SK-N-SH treated with all-trans-retinoic acid at 6 μM for 48 hours (cell line): ENCODE measurements at regions not wholly inside any gene's neighbourhood (a gene's known extent, or its start where the extent isn't known, plus 50 kb on each side); places are given as distances from the start of the nearest gene placed in this dataset.

Experiments
- BACH2 ChIP-seq: fragments of 250-450 bp; sonication (Bioruptor Pico); IDR thresholded peaks from 2 replicates; pipeline ENCODE4 v1.9.0; 2021; ENCODE audit warnings: mild to moderate bottlenecking, borderline replicate concordance
- CSDC2 ChIP-seq: fragments of 250-450 bp; sonication (Bioruptor Pico); IDR thresholded peaks from 2 replicates; pipeline ENCODE4 v1.5.0; 2020; ENCODE audit warnings: mild to moderate bottlenecking, moderate library complexity
- ESRRG ChIP-seq: fragments of 250-450 bp; sonication (Bioruptor Pico); IDR thresholded peaks from 2 replicates; pipeline ENCODE4 v1.6.1; 2021; ENCODE audit warnings: mild to moderate bottlenecking
- ISL1 ChIP-seq: fragments of 250-450 bp; sonication (Bioruptor Pico); IDR thresholded peaks from 2 replicates; pipeline ENCODE4 v2.1.2; 2022; ENCODE audit warnings: mild to moderate bottlenecking, moderate library complexity
- OSR1 ChIP-seq: fragments of 250-450 bp; sonication (Bioruptor Pico); IDR thresholded peaks from 2 replicates; pipeline ENCODE4 v1.8.0; 2022; ENCODE audit warnings: moderate library complexity, mild to moderate bottlenecking, inconsistent platforms
- PPARA ChIP-seq: fragments of 250-450 bp; sonication (Bioruptor Pico); IDR thresholded peaks from 2 replicates; pipeline ENCODE4 v1.5.0; 2020; ENCODE audit warnings: mild to moderate bottlenecking, borderline replicate concordance
- RARB ChIP-seq: fragments of 250-450 bp; sonication (Bioruptor Pico); IDR thresholded peaks from 2 replicates; pipeline ENCODE4 v1.8.0; 2021; ENCODE audit warnings: mild to moderate bottlenecking, moderate library complexity
- ZFP30 ChIP-seq: fragments of 450-650 bp; formaldehyde crosslinking; IDR thresholded peaks from 2 replicates; pipeline ENCODE4 v1.5.0; 2022; ENCODE audit warnings: mild to moderate bottlenecking, moderate library complexity
- ZNF565 ChIP-seq: fragments of 450-650 bp; formaldehyde crosslinking; conservative IDR thresholded peaks from 2 replicates; pipeline ENCODE4 v1.5.0; 2020; ENCODE audit warnings: low read depth, mild to moderate bottlenecking, moderate library complexity
- ZNF8 ChIP-seq: fragments of 450-650 bp; formaldehyde crosslinking; IDR thresholded peaks from 2 replicates; pipeline ENCODE4 v1.5.0; 2020; ENCODE audit warnings: mild to moderate bottlenecking, moderate library complexity
- TF ChIP-seq, protein P1 (sequence below): fragments of 250-450 bp; sonication (Bioruptor Pico); IDR thresholded peaks from 2 replicates; pipeline ENCODE4 v1.8.0; 2020; ENCODE audit warnings: mild to moderate bottlenecking, moderate library complexity, borderline replicate concordance
- TF ChIP-seq, protein P2 (sequence below): fragments of 250-450 bp; sonication (Bioruptor Pico); IDR thresholded peaks from 2 replicates; pipeline ENCODE4 v1.5.0; 2020; ENCODE audit warnings: mild to moderate bottlenecking, moderate library complexity
- TF ChIP-seq, protein P3 (sequence below): fragments of 250-450 bp; sonication (Bioruptor Pico); IDR thresholded peaks from 2 replicates; pipeline ENCODE4 v1.5.1; 2021; ENCODE audit warnings: mild to moderate bottlenecking, moderate library complexity
- TF ChIP-seq, protein P4 (sequence below): fragments of 250-450 bp; sonication (Bioruptor Pico); IDR thresholded peaks from 2 replicates; pipeline ENCODE4 v1.5.1; 2020; ENCODE audit warnings: low read depth, mild to moderate bottlenecking, moderate library complexity

DNA sequence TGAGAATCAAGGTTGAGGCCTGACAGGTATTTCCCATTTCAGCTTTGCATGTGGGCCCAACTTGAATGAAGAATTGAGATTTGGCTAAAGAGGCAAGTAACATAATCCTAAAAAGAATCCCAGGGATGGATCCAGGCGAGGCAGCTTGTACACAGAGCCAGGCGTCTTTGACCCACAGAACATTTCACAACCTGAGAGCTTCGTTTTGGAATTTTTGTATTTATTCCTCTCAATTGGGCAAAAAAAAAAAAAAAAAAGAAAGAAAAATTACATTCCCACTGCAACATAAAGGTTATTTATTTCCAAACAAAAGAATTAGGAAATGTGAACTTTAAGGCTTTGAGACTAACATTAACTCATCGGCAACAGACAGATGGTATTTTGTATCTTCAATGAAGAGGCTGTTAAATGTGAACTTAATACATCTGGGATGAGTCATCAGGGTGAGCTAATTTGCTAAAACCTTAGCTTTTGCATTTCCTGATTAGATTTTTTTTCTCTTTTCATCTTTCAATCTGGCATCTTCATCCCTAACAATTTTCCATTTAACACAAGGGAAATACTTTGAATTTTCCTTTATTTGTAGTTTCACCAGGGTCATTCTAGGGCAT, 478.5 kb upstream of the TNP1 start:
- TF ChIP-seq ZNF565 (CRISPR knock-in tag) (no peak), PPARA (CRISPR knock-in tag) (no peak), BACH2 (CRISPR knock-in tag) (no peak), ISL1 (CRISPR knock-in tag) (peak; percentile 45), RARB (CRISPR knock-in tag) (no peak), ESRRG (CRISPR knock-in tag) (no peak), ZFP30 (CRISPR knock-in tag) (no peak), OSR1 (CRISPR knock-in tag) (no peak), ZNF8 (no peak), CSDC2 (CRISPR knock-in tag) (no peak)
- TF ChIP-seq, protein P1, sequence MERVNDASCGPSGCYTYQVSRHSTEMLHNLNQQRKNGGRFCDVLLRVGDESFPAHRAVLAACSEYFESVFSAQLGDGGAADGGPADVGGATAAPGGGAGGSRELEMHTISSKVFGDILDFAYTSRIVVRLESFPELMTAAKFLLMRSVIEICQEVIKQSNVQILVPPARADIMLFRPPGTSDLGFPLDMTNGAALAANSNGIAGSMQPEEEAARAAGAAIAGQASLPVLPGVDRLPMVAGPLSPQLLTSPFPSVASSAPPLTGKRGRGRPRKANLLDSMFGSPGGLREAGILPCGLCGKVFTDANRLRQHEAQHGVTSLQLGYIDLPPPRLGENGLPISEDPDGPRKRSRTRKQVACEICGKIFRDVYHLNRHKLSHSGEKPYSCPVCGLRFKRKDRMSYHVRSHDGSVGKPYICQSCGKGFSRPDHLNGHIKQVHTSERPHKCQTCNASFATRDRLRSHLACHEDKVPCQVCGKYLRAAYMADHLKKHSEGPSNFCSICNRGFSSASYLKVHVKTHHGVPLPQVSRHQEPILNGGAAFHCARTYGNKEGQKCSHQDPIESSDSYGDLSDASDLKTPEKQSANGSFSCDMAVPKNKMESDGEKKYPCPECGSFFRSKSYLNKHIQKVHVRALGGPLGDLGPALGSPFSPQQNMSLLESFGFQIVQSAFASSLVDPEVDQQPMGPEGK: no peak
- TF ChIP-seq, protein P2, sequence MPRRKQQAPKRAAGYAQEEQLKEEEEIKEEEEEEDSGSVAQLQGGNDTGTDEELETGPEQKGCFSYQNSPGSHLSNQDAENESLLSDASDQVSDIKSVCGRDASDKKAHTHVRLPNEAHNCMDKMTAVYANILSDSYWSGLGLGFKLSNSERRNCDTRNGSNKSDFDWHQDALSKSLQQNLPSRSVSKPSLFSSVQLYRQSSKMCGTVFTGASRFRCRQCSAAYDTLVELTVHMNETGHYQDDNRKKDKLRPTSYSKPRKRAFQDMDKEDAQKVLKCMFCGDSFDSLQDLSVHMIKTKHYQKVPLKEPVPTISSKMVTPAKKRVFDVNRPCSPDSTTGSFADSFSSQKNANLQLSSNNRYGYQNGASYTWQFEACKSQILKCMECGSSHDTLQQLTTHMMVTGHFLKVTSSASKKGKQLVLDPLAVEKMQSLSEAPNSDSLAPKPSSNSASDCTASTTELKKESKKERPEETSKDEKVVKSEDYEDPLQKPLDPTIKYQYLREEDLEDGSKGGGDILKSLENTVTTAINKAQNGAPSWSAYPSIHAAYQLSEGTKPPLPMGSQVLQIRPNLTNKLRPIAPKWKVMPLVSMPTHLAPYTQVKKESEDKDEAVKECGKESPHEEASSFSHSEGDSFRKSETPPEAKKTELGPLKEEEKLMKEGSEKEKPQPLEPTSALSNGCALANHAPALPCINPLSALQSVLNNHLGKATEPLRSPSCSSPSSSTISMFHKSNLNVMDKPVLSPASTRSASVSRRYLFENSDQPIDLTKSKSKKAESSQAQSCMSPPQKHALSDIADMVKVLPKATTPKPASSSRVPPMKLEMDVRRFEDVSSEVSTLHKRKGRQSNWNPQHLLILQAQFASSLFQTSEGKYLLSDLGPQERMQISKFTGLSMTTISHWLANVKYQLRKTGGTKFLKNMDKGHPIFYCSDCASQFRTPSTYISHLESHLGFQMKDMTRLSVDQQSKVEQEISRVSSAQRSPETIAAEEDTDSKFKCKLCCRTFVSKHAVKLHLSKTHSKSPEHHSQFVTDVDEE (CRISPR knock-in tag): no peak
- TF ChIP-seq, protein P3, sequence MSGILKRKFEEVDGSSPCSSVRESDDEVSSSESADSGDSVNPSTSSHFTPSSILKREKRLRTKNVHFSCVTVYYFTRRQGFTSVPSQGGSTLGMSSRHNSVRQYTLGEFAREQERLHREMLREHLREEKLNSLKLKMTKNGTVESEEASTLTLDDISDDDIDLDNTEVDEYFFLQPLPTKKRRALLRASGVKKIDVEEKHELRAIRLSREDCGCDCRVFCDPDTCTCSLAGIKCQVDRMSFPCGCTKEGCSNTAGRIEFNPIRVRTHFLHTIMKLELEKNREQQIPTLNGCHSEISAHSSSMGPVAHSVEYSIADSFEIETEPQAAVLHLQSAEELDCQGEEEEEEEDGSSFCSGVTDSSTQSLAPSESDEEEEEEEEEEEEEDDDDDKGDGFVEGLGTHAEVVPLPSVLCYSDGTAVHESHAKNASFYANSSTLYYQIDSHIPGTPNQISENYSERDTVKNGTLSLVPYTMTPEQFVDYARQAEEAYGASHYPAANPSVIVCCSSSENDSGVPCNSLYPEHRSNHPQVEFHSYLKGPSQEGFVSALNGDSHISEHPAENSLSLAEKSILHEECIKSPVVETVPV (CRISPR knock-in tag): no peak
- TF ChIP-seq, protein P4, sequence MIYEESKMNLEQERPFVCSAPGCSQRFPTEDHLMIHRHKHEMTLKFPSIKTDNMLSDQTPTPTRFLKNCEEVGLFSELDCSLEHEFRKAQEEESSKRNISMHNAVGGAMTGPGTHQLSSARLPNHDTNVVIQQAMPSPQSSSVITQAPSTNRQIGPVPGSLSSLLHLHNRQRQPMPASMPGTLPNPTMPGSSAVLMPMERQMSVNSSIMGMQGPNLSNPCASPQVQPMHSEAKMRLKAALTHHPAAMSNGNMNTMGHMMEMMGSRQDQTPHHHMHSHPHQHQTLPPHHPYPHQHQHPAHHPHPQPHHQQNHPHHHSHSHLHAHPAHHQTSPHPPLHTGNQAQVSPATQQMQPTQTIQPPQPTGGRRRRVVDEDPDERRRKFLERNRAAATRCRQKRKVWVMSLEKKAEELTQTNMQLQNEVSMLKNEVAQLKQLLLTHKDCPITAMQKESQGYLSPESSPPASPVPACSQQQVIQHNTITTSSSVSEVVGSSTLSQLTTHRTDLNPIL (CRISPR knock-in tag): no peak
